ENCODE measurements at regions not wholly inside any gene's neighbourhood (a gene's known extent, or its start where the extent isn't known, plus 50 kb on each side); places are given as distances from the start of the nearest gene placed in this dataset.

DNA sequence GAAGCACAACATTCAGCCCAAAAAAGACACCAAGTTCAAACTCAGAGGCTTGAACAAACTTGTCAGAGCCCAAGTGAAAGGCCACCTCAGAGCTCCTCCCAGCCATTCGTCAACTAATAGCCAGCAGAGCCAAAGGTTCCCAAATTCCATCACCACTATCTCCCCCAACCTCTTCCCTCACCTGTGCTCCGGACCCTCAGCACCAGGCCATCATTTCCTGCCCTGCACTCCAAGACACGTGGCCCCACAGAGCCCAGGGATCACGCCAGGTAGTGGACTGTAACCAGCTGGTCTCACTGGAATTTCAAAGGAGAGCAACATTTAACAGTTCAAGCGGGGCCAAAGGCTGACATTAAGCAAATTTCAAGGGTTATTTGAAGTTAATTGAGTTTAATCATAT, 245.2 kb upstream of the IGF1R start:
- Histone ChIP-seq H3K9me3 (ENCODE audit: insufficient read depth, low read length) (no peaks in the 10 kb centered on the region), H3K4me3 (ENCODE audit: low read length) (no peak overlapping the region), H3K36me3 (replicated peaks; ENCODE audit: low read depth, low read length) (no peaks in the 10 kb centered on the region), H3K27ac (ENCODE audit: low read length) (no peak overlapping the region), H2AFZ (ENCODE audit: low read depth, low read length) (no peak overlapping the region), H3K4me1 (ENCODE audit: low read length) (no peaks in the 10 kb centered on the region), H4K20me1 (ENCODE audit: insufficient read depth, low read length) (no peaks in the 10 kb centered on the region), H3K79me2 (ENCODE audit: low read length) (no peaks in the 10 kb centered on the region), H3K4me2 (ENCODE audit: low read length) (no peak overlapping the region), H3K27me3 (ENCODE audit: low read depth, low read length) (peaks cover 11% of the 10 kb centered on the region), H3K9ac (ENCODE audit: low read length) (no peak overlapping the region)
- TF ChIP-seq, protein P1, sequence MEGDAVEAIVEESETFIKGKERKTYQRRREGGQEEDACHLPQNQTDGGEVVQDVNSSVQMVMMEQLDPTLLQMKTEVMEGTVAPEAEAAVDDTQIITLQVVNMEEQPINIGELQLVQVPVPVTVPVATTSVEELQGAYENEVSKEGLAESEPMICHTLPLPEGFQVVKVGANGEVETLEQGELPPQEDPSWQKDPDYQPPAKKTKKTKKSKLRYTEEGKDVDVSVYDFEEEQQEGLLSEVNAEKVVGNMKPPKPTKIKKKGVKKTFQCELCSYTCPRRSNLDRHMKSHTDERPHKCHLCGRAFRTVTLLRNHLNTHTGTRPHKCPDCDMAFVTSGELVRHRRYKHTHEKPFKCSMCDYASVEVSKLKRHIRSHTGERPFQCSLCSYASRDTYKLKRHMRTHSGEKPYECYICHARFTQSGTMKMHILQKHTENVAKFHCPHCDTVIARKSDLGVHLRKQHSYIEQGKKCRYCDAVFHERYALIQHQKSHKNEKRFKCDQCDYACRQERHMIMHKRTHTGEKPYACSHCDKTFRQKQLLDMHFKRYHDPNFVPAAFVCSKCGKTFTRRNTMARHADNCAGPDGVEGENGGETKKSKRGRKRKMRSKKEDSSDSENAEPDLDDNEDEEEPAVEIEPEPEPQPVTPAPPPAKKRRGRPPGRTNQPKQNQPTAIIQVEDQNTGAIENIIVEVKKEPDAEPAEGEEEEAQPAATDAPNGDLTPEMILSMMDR (IDR thresholded peaks at IDR 0.05; ENCODE audit: low read depth, low read length), result no peak
- TF ChIP-seq EZH2phosphoT487 (IDR thresholded peaks at IDR 0.05; ENCODE audit: low read depth), result no peak

DNA sequence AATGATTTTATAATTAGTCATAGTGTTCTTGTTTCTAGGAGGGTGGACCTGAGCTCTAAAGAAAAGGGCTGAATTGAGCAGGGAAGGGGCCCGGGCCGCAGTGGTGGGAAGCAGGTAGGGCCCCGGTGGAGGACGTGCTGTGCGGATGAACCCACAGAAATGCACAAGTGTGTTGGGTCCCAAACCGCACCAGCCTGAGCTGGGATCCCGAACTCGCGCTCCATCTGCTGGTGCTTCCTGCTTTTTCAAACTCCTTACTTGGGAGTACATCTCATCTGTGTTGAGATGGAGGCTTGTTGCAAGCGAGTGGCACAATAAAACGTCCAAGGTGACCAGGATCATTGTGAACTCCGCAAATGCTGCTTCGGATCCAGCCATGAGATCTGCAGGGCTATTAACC, 244.8 kb upstream of the IGF1R start:
- no peak overlapping the region for H3K4me3 ChIP-seq (ENCODE audit: low read length)
- H3K4me1 ChIP-seq (ENCODE audit: low read length), result no peaks in the 10 kb centered on the region
- TF ChIP-seq EZH2phosphoT487 (IDR thresholded peaks at IDR 0.05; ENCODE audit: low read depth), result no peak
- TF ChIP-seq, protein P1 (IDR thresholded peaks at IDR 0.05; ENCODE audit: low read depth, low read length), result no peak
- peaks cover 10% of the 10 kb centered on the region; the same call in 1 of the 2 replicates for H3K27me3 ChIP-seq (ENCODE audit: low read depth, low read length)
- no peak overlapping the region for H3K4me2 ChIP-seq (ENCODE audit: low read length)
- H3K36me3 ChIP-seq (replicated peaks; ENCODE audit: low read depth, low read length), result no peaks in the 10 kb centered on the region
- no peaks in the 10 kb centered on the region for H3K79me2 ChIP-seq (ENCODE audit: low read length)
- H3K27ac ChIP-seq (ENCODE audit: low read length), result no peak overlapping the region
- no peaks in the 10 kb centered on the region for H3K9me3 ChIP-seq (ENCODE audit: insufficient read depth, low read length)
- no peak overlapping the region for H3K9ac ChIP-seq (ENCODE audit: low read length)
- no peak overlapping the region for H2AFZ ChIP-seq (ENCODE audit: low read depth, low read length)
- H4K20me1 ChIP-seq (ENCODE audit: insufficient read depth, low read length), result no peaks in the 10 kb centered on the region

DNA sequence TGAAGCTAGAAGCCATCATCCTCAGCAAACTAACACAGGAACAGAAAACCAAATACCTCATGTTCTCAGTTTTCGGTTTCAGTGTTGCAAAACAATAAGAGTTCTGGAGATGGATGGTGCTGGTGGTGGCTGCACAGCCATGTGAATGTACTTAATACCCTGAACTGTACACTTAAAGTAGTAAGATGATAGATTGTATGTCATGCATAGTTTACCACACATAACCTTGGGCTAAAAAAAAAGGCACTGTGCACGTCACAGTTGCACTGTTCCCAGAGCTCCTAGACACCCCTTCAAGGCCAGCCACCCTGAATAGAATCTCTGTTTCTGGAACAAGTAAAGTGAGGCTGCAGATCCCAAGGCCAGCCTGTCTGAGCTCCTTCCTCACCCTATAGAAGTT, 243.3 kb upstream of the IGF1R start:
- Histone ChIP-seq H3K9me3 (ENCODE audit: insufficient read depth, low read length) (no peaks in the 10 kb centered on the region), H3K4me3 (ENCODE audit: low read length) (no peak overlapping the region), H4K20me1 (ENCODE audit: insufficient read depth, low read length) (no peaks in the 10 kb centered on the region), H3K27ac (ENCODE audit: low read length) (no peak overlapping the region), H2AFZ (ENCODE audit: low read depth, low read length) (no peak overlapping the region), H3K4me2 (ENCODE audit: low read length) (no peak overlapping the region), H3K4me1 (ENCODE audit: low read length) (no peaks in the 10 kb centered on the region), H3K27me3 (ENCODE audit: low read depth, low read length) (peaks cover 6% of the 10 kb centered on the region; the same call in 1 of the 2 replicates), H3K9ac (ENCODE audit: low read length) (no peak overlapping the region), H3K36me3 (replicated peaks; ENCODE audit: low read depth, low read length) (no peaks in the 10 kb centered on the region), H3K79me2 (ENCODE audit: low read length) (no peaks in the 10 kb centered on the region)
- TF ChIP-seq, protein P1 (IDR thresholded peaks at IDR 0.05; ENCODE audit: low read depth, low read length), result no peak
- TF ChIP-seq EZH2phosphoT487 (IDR thresholded peaks at IDR 0.05; ENCODE audit: low read depth), result no peak

DNA sequence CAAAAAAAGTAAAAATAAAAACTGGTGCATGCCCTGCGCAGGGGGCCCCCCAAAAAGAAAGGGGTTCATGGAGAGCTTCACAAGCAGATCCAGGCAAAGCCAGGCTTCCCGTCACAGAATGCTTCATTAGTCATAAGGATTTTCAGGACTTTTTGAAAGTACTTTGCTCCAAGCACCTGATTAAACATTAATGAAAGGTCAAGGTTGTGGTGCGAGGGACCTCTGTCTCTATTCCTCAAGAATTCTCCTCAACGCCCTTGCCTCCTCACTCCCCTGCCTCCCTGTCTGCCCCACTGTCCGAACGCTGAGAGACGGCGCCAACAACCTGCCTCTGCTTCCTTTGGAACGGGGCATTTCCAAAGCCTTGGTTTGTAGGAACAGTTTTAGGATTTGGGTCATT, 240.1 kb upstream of the IGF1R start:
- Histone ChIP-seq H3K4me1 (ENCODE audit: low read length) (no peaks in the 10 kb centered on the region), H2AFZ (ENCODE audit: low read depth, low read length) (no peak overlapping the region), H3K36me3 (replicated peaks; ENCODE audit: low read depth, low read length) (no peaks in the 10 kb centered on the region), H3K27ac (ENCODE audit: low read length) (no peak overlapping the region), H3K79me2 (ENCODE audit: low read length) (no peaks in the 10 kb centered on the region), H3K27me3 (ENCODE audit: low read depth, low read length) (no peaks in the 10 kb centered on the region), H3K9me3 (ENCODE audit: insufficient read depth, low read length) (no peaks in the 10 kb centered on the region), H4K20me1 (ENCODE audit: insufficient read depth, low read length) (no peaks in the 10 kb centered on the region), H3K4me3 (ENCODE audit: low read length) (no peak overlapping the region), H3K9ac (ENCODE audit: low read length) (no peak overlapping the region), H3K4me2 (ENCODE audit: low read length) (no peak overlapping the region)
- TF ChIP-seq, protein P1 (IDR thresholded peaks at IDR 0.05; ENCODE audit: low read depth, low read length), result no peak
- TF ChIP-seq EZH2phosphoT487 (IDR thresholded peaks at IDR 0.05; ENCODE audit: low read depth), result no peak

Data from OCI-LY3 (cell line).